Memory B cell (primary cell): ENCODE measurements at regions not wholly inside any gene's neighbourhood (a gene's known extent, or its start where the extent isn't known, plus 50 kb on each side); places are given as distances from the start of the nearest gene placed in this dataset.

ENCODE experiments used
- ATAC-seq: fragments of 150-1000 bp; cut with Tn5 transposase; 2 replicates; pipeline ENCODE4 v1.10.0; 2021; ENCODE audit warnings: low read depth, mild to moderate bottlenecking, moderate library complexity
- DNase-seq, 2 donors: peaks; one replicate each; pipeline ENCODE4 v3.0.0; 2022; ENCODE audit warnings: low spot score in 2 of 2
- H3K27ac Mint-ChIP-seq: one replicate; pipeline ENCODE4 v1.8.0; 2022; ENCODE audit warnings: mild to moderate bottlenecking, moderate library complexity, mixed read lengths
- H3K27me3 Mint-ChIP-seq: one replicate; pipeline ENCODE4 v1.8.0; 2022; ENCODE audit warnings: mixed read lengths
- H3K36me3 Mint-ChIP-seq: one replicate; pipeline ENCODE4 v1.8.0; 2022; ENCODE audit warnings: mild to moderate bottlenecking, mixed read lengths
- H3K4me1 Mint-ChIP-seq: one replicate; pipeline ENCODE4 v1.8.0; 2022; ENCODE audit warnings: mixed read lengths
- H3K4me3 Mint-ChIP-seq: one replicate; pipeline ENCODE4 v1.8.0; 2022; ENCODE audit warnings: mild to moderate bottlenecking, moderate library complexity, mixed read lengths
- H3K9me3 Mint-ChIP-seq: one replicate; pipeline ENCODE4 v1.8.0; 2022; ENCODE audit warnings: mixed read lengths

DNA sequence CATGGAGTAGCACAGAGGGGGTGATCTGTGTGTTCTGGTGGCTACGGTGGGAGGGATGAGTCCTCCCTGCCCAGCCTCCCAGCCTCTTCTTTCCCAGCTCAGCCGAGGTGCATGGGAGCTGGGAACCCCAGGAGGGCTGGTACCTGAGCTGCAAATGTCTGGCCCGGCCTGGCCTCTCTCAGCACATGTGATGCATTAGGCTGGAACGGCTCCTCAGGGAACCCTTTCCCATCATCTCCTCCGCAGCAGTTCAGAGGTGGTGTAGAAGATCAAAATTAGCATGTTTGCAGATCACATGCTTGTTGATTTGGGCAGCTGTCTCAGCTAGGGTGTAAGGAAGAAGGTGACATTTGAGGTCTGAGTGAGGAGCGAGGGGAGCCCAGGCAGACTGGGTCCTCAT is 126.6 kb downstream of the EMX2 start:
- no peaks in the 10 kb centered on the region for H3K27me3 Mint-ChIP-seq
- no peaks in the 10 kb centered on the region for H3K36me3 Mint-ChIP-seq
- H3K4me3 Mint-ChIP-seq = no peak overlapping the region
- no peak for DNase-seq
- ATAC-seq = no peak
- H3K4me1 Mint-ChIP-seq = no peaks in the 10 kb centered on the region
- no peak overlapping the region for H3K27ac Mint-ChIP-seq
- no peaks in the 10 kb centered on the region for H3K9me3 Mint-ChIP-seq

DNA sequence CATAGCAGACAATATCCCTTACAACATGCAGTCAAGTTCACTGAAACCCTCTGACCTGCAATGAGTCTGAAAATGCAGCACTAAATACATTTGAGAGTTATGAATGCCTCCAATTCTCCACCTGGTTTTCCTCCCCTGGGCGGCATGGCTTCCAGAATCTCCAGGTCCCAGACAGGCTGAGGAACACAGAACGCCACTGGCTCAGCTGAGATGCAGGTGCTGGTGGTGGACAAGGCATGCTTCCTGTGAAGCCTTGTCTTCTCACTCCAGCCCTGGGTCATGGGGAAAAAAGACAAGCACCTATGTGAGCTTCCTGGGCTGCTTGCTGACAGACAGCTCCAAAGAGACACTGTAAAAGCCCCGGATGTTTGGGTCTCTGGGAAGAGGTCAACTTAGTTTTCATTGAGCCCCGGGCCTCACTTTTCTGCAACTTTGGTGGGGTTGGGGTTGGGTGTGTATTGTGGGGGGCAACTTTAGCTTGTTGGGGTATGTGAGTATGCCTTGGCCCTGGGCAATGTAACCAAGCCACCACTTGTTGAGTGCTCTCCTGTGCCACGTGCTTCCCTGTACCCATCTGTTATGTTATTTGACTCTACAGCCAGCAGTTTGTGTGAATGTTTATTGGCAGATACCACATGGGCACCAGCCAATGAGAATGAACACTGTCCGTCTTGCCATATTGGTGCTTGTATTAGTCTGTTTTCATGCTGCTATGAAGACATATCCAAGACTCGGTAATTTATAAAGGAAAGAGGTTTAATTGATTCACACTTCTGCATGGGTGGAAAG is 127.8 kb downstream of the EMX2 start:
- no peak for ATAC-seq
- Mint-ChIP-seq H3K27me3 (no peaks in the 10 kb centered on the region), H3K4me3 (no peak overlapping the region), H3K9me3 (no peaks in the 10 kb centered on the region), H3K27ac (no peak overlapping the region), H3K36me3 (no peaks in the 10 kb centered on the region), H3K4me1 (no peaks in the 10 kb centered on the region)
- DNase-seq = no peak

DNA sequence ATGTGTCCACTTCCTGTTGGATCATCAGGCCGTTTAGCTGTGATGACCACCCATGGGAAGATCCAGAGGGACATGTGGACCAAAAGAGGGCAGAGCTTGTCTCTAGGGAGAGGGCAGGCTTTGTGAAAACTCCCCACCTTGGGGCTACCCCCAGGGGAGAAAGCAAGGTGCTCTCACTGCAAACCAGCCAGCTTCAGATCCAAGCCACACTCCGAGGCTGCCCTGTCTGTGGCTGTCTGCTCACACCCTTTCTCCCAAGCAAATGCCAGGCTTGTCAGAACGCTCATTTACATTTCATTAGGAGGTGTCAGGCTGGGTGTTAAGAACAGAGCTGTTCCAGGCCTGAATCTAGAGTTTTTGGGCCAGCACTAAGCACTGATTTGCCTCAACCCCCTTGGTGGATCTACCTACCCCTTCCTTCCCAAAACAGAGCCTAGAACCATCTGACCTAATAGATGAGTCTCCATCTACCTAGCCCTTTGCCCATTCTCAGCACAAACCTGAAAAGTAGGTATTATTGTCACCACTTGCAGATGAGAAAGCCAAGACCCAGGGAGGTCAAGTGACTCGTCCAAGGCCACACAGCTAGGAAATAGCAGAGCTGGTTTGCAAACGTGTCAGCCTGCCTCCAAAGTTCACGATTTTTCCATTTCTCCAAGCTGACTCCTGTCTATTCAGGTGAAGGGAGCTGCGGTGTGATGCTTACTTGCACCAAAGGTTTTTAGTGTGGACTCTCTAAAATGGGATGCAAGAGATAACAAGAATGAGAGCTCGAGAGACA is 130.9 kb downstream of the EMX2 start:
- no peak for DNase-seq
- Mint-ChIP-seq H3K27ac (no peak overlapping the region), H3K4me3 (no peak overlapping the region), H3K36me3 (no peaks in the 10 kb centered on the region), H3K9me3 (no peaks in the 10 kb centered on the region), H3K4me1 (no peaks in the 10 kb centered on the region), H3K27me3 (peaks cover 6% of the 10 kb centered on the region)
- ATAC-seq = no peak

DNA sequence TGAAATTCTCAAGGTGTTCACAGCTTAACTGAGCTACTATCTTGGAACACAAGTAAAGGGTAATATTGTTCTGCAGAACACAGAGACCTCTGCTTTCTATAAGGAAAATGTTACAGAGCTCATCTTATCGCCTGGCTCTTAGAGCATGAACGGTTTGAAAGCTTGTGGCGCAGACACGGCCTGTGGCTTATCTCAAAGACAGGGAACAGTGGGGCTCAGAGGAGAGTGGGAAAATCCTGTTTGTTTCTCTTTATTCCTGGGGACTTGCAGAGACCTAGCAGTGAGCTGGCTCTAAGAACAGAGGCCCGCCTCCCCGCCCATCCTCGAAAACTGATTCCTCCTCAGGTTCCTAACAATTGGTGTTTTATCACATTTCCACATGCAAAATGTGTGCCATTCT is 131.7 kb downstream of the EMX2 start:
- H3K36me3 Mint-ChIP-seq = no peaks in the 10 kb centered on the region
- peaks cover 2% of the 10 kb centered on the region for H3K9me3 Mint-ChIP-seq
- peaks cover 10% of the 10 kb centered on the region for H3K27me3 Mint-ChIP-seq
- H3K4me1 Mint-ChIP-seq = no peaks in the 10 kb centered on the region
- no peak for DNase-seq
- H3K27ac Mint-ChIP-seq = no peak overlapping the region
- no peak overlapping the region for H3K4me3 Mint-ChIP-seq
- ATAC-seq = no peak

- Mint-ChIP-seq H3K27me3 (peaks cover 10% of the 10 kb centered on the region), H3K4me3 (no peak overlapping the region), H3K27ac (no peak overlapping the region), H3K36me3 (no peaks in the 10 kb centered on the region), H3K9me3 (peaks cover 2% of the 10 kb centered on the region), H3K4me1 (no peaks in the 10 kb centered on the region)
- no peak for DNase-seq
- no peak for ATAC-seq
Measured at GRCh38 chr10:117674646-117675045, 132.1 kb downstream of the EMX2 start.

DNA sequence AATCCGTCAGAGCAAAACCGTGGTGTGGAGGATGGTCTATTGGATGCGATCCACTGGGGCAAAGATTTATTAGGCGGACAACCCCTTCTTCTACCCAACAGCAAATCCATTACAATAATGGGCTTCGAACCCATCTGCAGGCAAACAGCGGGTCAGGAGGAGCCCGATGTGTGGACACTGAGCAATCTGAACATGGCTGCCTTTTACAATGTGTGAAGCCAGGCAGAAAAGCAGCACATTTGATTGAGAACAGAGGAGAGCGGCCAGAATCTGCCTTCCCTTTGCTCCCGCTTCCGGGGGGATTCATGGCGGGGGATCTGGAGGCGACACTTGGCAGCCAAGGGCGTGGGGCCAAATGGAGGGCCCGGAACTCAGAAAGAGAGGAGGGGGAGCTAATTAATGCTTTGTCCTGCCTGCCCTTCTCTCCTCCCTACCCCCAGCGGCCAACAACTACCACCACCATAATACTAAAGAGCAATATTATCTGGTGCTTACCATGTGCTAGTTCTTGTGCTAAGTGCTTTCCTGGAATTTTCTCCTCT is 133.0 kb downstream of the EMX2 start:
- no peak for DNase-seq
- no peak for ATAC-seq
- Mint-ChIP-seq H3K27me3 (peaks cover 10% of the 10 kb centered on the region), H3K36me3 (no peaks in the 10 kb centered on the region), H3K9me3 (peaks cover 2% of the 10 kb centered on the region), H3K4me1 (no peaks in the 10 kb centered on the region), H3K4me3 (no peak overlapping the region), H3K27ac (no peak overlapping the region)

- ATAC-seq = no peak
- no peak for DNase-seq
- H3K27ac Mint-ChIP-seq = no peak overlapping the region
- H3K4me3 Mint-ChIP-seq = no peak overlapping the region
- H3K4me1 Mint-ChIP-seq = no peaks in the 10 kb centered on the region
- H3K9me3 Mint-ChIP-seq = peaks cover 2% of the 10 kb centered on the region
- no peaks in the 10 kb centered on the region for H3K36me3 Mint-ChIP-seq
- peaks cover 10% of the 10 kb centered on the region for H3K27me3 Mint-ChIP-seq
Measured at GRCh38 chr10:117677239-117677638, 134.7 kb downstream of the EMX2 start.

GRCh38 chr10:117677890-117678500 is 135.4 kb downstream of the EMX2 start:
- no peak overlapping the region for H3K4me3 Mint-ChIP-seq
- no peak for DNase-seq
- peaks cover 10% of the 10 kb centered on the region for H3K27me3 Mint-ChIP-seq
- no peak for ATAC-seq
- H3K27ac Mint-ChIP-seq = no peak overlapping the region
- no peaks in the 10 kb centered on the region for H3K36me3 Mint-ChIP-seq
- no peaks in the 10 kb centered on the region for H3K4me1 Mint-ChIP-seq
- H3K9me3 Mint-ChIP-seq = peaks cover 2% of the 10 kb centered on the region

- no peak overlapping the region for H3K4me3 Mint-ChIP-seq
- peaks cover 2% of the 10 kb centered on the region for H3K9me3 Mint-ChIP-seq
- DNase-seq (no peak), ATAC-seq (no peak)
- no peak overlapping the region for H3K27ac Mint-ChIP-seq
- no peaks in the 10 kb centered on the region for H3K36me3 Mint-ChIP-seq
- H3K27me3 Mint-ChIP-seq = peaks cover 12% of the 10 kb centered on the region
- H3K4me1 Mint-ChIP-seq = no peaks in the 10 kb centered on the region
Measured at GRCh38 chr10:117680601-117681000, 138.1 kb downstream of the EMX2 start.

- H3K27me3 Mint-ChIP-seq = peaks cover 16% of the 10 kb centered on the region
- no peaks in the 10 kb centered on the region for H3K4me1 Mint-ChIP-seq
- DNase-seq (no peak), ATAC-seq (no peak)
- H3K9me3 Mint-ChIP-seq = peaks cover 2% of the 10 kb centered on the region
- no peak overlapping the region for H3K27ac Mint-ChIP-seq
- H3K36me3 Mint-ChIP-seq = no peaks in the 10 kb centered on the region
- no peak overlapping the region for H3K4me3 Mint-ChIP-seq
Measured at GRCh38 chr10:117681104-117681503, 138.6 kb downstream of the EMX2 start.

DNA sequence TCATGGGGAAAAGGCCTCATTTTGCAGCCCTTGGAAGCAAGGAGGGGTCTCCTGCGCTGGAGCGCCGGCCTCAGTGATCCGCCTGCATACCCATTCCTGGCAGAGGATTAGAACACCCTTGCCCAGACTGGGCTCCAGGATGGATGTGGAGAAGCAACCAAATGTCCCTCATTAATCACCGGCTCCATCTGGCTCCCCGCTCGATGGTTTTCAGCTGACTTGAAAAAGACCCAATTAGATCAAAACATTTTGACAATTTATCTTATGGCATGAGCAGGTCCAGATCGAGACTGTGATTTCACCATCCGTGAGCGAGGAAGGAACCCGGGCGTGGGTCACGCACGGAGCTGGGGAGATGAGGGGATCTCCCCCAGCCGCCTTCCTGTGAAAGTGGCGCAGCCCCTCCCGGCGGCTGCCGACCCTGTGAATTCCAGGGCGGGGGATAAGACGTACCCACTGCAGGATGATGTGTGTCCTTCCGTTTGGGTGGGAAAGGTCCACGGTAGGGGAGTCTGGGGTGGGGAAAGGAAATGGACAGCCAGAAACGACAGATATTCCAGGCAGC is 141.6 kb downstream of the EMX2 start:
- Mint-ChIP-seq H3K27me3 (peaks cover 6% of the 10 kb centered on the region), H3K4me1 (no peaks in the 10 kb centered on the region), H3K27ac (no peak overlapping the region), H3K4me3 (no peak overlapping the region), H3K36me3 (no peaks in the 10 kb centered on the region), H3K9me3 (no peaks in the 10 kb centered on the region)
- DNase-seq (no peak), ATAC-seq (no peak)

DNA sequence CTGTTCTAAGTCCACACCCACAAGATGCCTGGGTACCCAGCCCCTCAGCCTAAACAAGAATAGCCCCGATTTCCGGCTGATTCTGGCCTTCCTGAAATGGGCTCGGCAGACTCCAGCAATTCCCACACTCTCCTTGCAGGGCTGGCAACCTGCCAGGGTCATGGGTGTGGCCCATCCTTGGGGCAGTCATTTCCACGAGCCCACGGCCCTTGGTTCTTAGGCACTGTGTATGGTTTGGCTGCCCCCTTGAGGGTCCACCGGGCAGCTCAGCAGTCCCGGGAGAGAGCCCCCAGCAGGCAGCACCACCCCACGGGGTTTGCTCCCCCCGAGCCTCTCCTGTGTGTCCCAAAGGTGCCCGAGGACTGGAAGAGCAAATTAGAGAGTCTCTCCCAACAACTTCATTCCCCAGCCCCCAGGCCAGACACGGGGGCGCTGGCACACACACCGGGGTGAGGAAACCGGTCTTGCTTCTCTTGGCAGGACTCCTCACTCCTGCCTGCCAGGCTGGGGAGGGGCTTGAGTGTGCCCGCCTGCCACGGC is 142.2 kb downstream of the EMX2 start:
- no peak overlapping the region for H3K27ac Mint-ChIP-seq
- peaks cover 6% of the 10 kb centered on the region for H3K27me3 Mint-ChIP-seq
- H3K4me1 Mint-ChIP-seq = no peaks in the 10 kb centered on the region
- no peak for DNase-seq
- H3K4me3 Mint-ChIP-seq = no peak overlapping the region
- ATAC-seq = no peak
- no peaks in the 10 kb centered on the region for H3K9me3 Mint-ChIP-seq
- no peaks in the 10 kb centered on the region for H3K36me3 Mint-ChIP-seq

DNA sequence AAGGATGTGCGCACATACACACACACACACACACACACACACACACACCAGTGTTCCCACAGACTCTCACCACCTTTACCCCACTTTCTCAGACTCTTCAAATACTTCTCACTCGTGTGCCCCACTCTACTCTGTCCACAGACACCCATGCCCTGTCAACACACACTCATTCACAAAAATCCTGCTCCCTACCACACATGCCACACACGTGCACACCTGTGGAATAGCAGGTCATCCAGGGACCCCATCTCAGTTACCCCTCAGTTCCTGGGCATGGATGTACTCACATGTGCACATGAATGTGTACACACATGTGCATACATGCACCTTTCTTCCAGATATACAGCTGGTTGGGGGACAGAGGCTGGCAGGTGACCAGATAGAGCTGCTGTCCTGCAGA is 142.9 kb downstream of the EMX2 start:
- ATAC-seq (no peak), DNase-seq (no peak)
- Mint-ChIP-seq H3K27ac (no peak overlapping the region), H3K9me3 (no peaks in the 10 kb centered on the region), H3K4me1 (no peaks in the 10 kb centered on the region), H3K27me3 (peaks cover 6% of the 10 kb centered on the region), H3K36me3 (no peaks in the 10 kb centered on the region), H3K4me3 (no peak overlapping the region)

DNA sequence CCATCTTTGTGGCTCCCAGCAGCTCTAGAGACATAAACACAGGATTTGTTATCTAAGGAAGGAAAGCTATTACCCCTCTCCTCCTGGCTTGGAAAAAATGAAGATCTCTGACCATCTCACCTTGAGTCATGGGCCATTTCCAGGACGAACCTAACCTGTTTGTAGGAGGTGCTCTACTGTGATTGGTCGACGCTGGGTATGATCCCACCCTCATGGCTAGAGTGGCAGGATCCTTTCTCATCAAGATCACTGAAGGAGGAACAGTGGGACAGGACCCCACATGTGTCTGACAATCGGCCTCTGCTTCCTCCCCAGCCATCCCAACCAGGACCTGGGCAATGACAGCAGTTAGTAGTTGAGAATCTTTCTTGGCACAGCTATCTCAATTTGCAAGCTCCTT is 144.1 kb downstream of the EMX2 start:
- peaks cover 7% of the 10 kb centered on the region for H3K27me3 Mint-ChIP-seq
- no peaks in the 10 kb centered on the region for H3K4me1 Mint-ChIP-seq
- DNase-seq (no peak), ATAC-seq (no peak)
- H3K4me3 Mint-ChIP-seq = no peak overlapping the region
- no peaks in the 10 kb centered on the region for H3K9me3 Mint-ChIP-seq
- H3K36me3 Mint-ChIP-seq = no peaks in the 10 kb centered on the region
- H3K27ac Mint-ChIP-seq = no peak overlapping the region
